ENCODE measurements at regions not wholly inside any gene's neighbourhood (a gene's known extent, or its start where the extent isn't known, plus 50 kb on each side); places are given as distances from the start of the nearest gene placed in this dataset.

GRCh38 chr4:43781125-43781524 is 667.5 kb downstream of the KCTD8 start:
- no peak for DNase-seq (ENCODE audit: low read depth in 2 of 2)

- no peak for DNase-seq (ENCODE audit: low read depth in 2 of 2)
Measured at GRCh38 chr4:43782391-43782790, 666.2 kb downstream of the KCTD8 start.

DNA sequence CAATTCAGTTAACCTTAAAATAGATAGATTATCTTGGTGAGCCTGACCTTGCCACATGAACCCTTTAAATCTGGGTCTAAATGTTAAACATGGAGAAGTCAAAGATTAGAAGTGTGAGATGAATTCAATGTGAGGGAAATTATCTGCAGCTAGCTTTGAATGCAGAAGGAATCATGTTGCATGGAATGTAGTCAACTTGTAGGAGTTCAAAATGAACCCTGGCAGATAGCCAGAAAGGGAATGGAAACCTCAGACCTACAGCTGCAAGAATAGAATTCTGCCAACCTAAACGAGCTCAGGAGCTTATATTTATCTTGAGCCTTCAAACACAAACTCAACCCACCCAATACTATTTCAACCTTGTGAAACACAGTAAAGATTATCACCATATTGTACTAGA is 632.5 kb downstream of the KCTD8 start:
- no peak for DNase-seq (ENCODE audit: low read depth in 2 of 2)

GRCh38 chr4:43822621-43823020 is 626.0 kb downstream of the KCTD8 start:
- DNase-seq (ENCODE audit: low read depth in 2 of 2): no peak

GRCh38 chr4:43835869-43836268 is 612.7 kb downstream of the KCTD8 start:
- no peak for DNase-seq (ENCODE audit: low read depth in 2 of 2)

GRCh38 chr4:43837171-43837570 is 611.4 kb downstream of the KCTD8 start:
- DNase-seq (ENCODE audit: low read depth in 2 of 2): no peak

DNA sequence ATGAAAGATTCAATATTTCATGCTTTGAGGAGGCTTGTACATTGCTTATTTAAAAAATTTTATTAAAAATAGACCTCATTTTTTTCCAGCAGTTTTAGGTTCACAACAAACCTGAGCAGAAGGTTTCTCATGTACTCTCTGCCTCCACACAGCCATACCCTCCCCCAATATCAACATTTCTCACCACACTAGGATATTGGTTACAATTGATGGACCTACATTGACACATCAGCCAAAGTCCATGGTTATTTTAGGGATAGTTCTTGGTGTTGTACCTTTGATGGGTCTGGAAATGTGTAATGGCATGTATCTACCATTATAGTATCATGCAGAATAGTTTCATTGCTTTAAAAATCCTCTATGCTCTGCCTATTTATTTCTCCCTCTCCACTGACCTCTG is 611.0 kb downstream of the KCTD8 start:
- no peak for DNase-seq (ENCODE audit: low read depth in 2 of 2)

- DNase-seq (ENCODE audit: low read depth in 2 of 2): no peak
Measured at GRCh38 chr4:43842594-43842993, 606.0 kb downstream of the KCTD8 start.

GRCh38 chr4:43843501-43843900 is 605.1 kb downstream of the KCTD8 start:
- no peak for DNase-seq (ENCODE audit: low read depth in 2 of 2)

- DNase-seq (ENCODE audit: low read depth in 2 of 2): no peak
Measured at GRCh38 chr4:43846111-43846587, 602.5 kb downstream of the KCTD8 start.

DNA sequence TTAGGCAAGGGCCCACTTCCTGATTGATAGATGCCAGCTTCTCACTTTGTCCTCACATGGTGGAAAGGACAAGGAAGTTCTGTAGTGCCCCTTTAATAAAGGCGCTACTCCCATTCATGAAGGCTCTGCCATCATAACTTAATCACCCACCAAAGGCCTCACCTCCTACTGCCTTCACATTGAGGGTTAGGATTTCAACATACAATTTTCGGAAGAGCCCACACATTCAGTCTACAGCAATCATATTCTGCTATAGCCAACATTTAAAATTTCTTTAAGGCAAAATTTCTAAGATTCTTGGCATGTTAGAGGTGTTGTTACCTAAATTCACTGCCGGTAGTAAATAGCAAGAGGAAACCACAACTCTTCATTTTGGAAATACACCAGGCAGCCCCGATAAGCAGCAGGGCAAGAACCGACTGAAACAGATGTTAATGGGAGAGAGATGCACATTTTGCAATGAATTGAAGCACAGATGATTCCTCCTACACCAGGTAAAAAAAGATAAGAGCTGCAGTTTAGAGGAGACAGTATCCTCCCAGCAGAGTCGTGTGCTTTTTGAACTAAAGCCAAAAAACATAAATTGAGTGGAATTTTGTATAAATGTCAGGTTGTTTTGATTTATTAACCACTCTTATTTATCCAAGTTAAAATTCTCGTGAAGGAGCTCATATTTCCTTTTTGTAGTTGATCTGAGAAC is 594.9 kb downstream of the KCTD8 start:
- DNase-seq (ENCODE audit: low read depth in 2 of 2): no peak

GRCh38 chr4:43855283-43855682 is 593.3 kb downstream of the KCTD8 start:
- no peak for DNase-seq (ENCODE audit: low read depth in 2 of 2)

- DNase-seq (ENCODE audit: low read depth in 2 of 2): no peak
Measured at GRCh38 chr4:43864616-43865146, 583.9 kb downstream of the KCTD8 start.

DNA sequence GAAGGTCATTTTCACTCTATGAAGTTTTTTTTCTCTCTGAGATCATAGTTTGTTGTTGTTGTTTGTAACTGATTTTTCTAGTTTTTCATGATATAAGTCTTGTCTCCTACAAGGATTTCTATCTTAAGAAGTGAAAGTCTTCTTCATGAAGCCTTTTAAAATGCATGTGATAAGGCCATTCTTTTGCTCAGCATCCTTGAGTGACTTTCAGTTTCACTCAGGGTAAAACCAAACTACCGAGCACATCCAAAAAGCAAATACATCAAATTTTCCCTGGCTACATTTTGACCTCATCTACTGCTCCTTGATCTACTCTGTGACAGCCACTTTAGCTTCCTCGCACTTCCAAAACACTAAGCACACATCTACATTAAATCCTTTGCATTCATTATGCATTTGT is 580.7 kb downstream of the KCTD8 start:
- DNase-seq (ENCODE audit: low read depth in 2 of 2): no peak

DNA sequence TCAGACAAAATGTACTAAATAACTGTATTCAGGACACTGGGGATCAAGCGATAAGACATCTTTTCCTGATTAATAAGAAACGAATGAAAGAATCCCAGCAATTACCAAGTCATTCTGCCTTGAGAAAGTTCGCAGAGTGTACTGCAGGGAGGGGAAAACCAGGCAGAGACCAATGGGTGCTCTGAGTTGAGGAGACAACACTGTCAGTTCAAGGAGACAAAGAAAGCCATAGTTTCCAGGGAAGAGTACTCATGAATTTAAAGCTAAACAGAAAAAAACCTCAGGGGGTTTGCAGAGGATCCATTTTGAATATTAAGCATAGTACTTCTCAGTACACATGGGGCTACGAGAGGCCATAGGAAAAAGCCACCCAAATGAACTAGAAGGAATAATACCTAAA is 573.0 kb downstream of the KCTD8 start:
- no peak for DNase-seq (ENCODE audit: low read depth in 2 of 2)

DNA sequence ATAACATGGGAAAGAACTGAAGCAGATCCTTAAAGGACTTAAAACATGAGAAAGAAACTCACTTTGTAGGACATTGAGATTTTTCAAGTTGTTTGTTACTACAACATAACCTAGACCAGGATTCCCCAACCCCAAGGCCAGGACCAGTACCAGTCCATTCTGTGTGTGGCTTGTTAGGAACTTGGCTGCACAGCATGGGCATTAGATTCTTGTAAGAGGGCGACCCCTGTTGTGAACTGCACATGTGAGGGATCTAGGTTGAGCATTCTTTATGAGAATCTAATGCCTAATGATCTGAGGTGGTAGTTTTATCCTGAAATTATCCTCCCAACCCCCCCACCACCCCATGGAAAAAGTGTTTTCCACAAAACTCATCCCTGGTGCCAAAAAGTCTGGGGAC is 566.1 kb downstream of the KCTD8 start:
- no peak for DNase-seq (ENCODE audit: low read depth in 2 of 2)

GRCh38 chr4:43886196-43886595 is 562.4 kb downstream of the KCTD8 start:
- DNase-seq (ENCODE audit: low read depth in 2 of 2): no peak

DNA sequence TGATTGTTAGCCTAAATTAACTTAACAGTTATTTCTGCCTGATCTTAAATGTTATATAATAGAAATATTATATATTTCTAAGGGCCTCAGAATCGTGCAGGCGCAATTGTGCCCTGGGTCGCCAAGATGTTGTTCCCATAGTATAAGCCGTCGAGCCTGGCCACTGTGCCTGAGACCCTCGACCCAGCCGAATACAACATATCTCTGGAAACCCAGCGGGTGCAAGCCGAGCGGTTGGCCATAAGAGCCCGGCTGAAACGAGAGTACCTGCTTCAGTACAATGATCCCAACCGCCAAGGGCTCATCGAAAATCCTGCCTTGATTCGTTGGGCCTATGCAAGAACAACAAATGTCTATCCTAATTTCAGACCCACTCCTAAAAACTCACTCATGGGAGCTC is 549.8 kb downstream of the KCTD8 start:
- DNase-seq (ENCODE audit: low read depth in 2 of 2): no peak

DNA sequence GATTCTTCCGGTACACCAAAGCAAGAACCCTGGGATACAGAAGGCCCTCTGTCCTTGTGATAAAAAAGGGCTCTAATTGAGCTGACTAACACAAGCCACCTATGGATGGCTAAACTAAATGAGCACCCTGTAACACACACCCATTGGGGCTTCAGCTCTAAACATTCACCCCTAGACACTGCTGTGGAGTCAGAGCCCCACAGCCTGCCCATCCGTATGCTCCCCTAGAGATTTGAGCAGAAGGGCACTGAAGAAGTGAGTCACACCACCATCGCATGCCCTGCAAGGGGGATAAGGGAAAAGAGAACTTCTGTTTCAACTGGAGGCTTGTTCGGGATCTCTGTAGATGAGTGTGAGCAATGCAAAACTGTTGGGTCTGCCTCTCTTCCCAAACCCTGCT is 545.2 kb downstream of the KCTD8 start:
- DNase-seq (ENCODE audit: low read depth in 2 of 2): no peak

GRCh38 chr4:43918377-43918776 is 530.2 kb downstream of the KCTD8 start:
- DNase-seq (ENCODE audit: low read depth in 2 of 2): no peak

GRCh38 chr4:43932448-43932847 is 516.2 kb downstream of the KCTD8 start:
- no peak for DNase-seq (ENCODE audit: low read depth in 2 of 2)

DNA sequence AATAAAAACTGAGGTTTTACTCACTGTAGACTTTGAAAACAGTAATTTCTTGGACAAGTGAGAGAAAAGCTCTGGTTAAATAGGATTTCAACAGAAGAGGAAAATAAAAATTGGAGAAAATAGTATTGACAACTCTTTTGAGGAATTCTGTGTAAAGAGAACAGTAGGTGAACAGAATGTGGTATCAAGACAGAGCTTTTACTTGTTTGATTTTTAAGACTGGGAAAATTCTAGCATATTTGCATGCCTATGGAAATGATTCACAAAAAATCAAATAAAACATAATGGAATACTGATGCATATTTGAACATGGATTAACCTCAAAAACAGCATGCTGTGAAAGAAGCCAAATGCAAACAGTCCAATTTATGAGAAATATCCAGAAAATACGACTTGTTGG is 504.6 kb downstream of the KCTD8 start:
- DNase-seq (ENCODE audit: low read depth in 2 of 2): no peak

DNA sequence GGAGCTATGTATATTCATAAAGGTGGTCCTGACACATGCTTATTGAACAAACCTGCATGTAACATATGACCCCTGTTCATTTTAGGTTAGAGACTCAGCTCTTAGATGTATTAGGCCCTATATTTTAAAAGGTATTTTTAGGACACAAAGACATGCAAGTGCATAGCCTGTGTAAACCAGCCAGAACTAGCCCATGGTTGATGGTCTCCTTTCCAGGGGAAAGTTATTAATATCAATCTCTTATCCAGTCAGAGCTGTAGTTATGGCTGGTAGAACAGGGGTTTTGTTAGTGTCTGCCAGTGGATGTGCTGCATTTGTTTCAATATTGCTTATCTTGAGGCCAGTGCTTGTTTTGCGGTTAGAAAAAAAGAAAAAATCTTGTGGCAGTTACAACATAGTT is 488.6 kb downstream of the KCTD8 start:
- DNase-seq (ENCODE audit: low read depth in 2 of 2): no peak

DNA sequence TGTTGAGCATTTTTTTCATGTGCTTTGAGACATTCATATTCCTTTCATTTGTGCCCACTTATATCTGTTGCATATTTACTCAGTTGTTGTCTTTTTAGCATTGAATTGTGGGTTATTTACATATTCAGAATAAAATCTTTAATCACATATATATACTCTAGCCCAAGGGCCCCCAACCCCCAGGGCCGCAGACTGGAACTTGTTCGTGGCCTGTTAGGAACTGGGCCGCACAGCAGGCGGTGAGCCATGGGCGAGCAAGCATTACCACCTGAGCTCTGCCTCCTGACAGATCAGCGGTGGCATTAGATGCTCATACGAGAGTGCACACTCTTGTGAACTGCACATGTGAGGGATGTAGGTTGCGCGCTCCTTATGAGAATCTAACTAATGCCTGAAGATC is 480.6 kb downstream of the KCTD8 start:
- DNase-seq (ENCODE audit: low read depth in 2 of 2): no peak
